ENCODE measurements at regions not wholly inside any gene's neighbourhood (a gene's known extent, or its start where the extent isn't known, plus 50 kb on each side); places are given as distances from the start of the nearest gene placed in this dataset.
"Not testable (repeated sequence)": the region's sequence is repeated elsewhere in the genome, so short reads cannot be mapped to it uniquely, and the experiment has no call there.

- Histone ChIP-seq H3K9me3 (no peaks in the 10 kb centered on the region), H3K27me3 (no peaks in the 10 kb centered on the region), H3K36me3 (ENCODE audit: low read depth, missing control alignments) (no peaks in the 10 kb centered on the region), H3K27ac (no peak overlapping the region), H3K4me3 (no peak overlapping the region), H3K4me1 (no peaks in the 10 kb centered on the region)
- intact Hi-C loops (cut with DNase I; ENCODE audit: low total_unique reads): no loop called here
- 93 to 95% methylated on average over 3 of the region's 3 CpGs for WGBS, 2 donors
- TF ChIP-seq CTCF (IDR thresholded peaks at IDR 0.05): no peak
- no peak for DNase-seq
These were observed 758.7 kb downstream of the CDH18 start for GRCh38 chr5:19229179-19229835.

- H3K4me3 ChIP-seq: no peak overlapping the region
- TF ChIP-seq POLR2A (IDR thresholded peaks at IDR 0.05) (no peak), CTCF (IDR thresholded peaks at IDR 0.05) (no peak)
- no peaks in the 10 kb centered on the region for H3K36me3 ChIP-seq (ENCODE audit: low read depth, missing control alignments)
- H3K27ac ChIP-seq: no peak overlapping the region
- no peak for DNase-seq
- no peaks in the 10 kb centered on the region for H3K9me3 ChIP-seq
- H3K27me3 ChIP-seq: no peaks in the 10 kb centered on the region
- intact Hi-C loops (cut with DNase I; ENCODE audit: low total_unique reads): no loop called here
- no peaks in the 10 kb centered on the region for H3K4me1 ChIP-seq
- WGBS, 2 donors: 83 to 97% methylated on average over 2 of the region's 2 CpGs
These were observed 754.4 kb downstream of the CDH18 start for GRCh38 chr5:19233573-19233972.

- Histone ChIP-seq H3K4me3 (no peak overlapping the region), H3K36me3 (ENCODE audit: low read depth, missing control alignments) (no peaks in the 10 kb centered on the region), H3K27me3 (no peaks in the 10 kb centered on the region), H3K9me3 (no peaks in the 10 kb centered on the region), H3K4me1 (no peaks in the 10 kb centered on the region), H3K27ac (no peak overlapping the region)
- TF ChIP-seq CTCF (IDR thresholded peaks at IDR 0.05): no peak
- no peak for TF ChIP-seq POLR2A (IDR thresholded peaks at IDR 0.05)
- intact Hi-C loops (cut with DNase I; ENCODE audit: low total_unique reads): no loop called here
- DNase-seq: no peak
- WGBS, 2 donors: 92 to 95% methylated on average over 5 of the region's 5 CpGs
These were observed 752.9 kb downstream of the CDH18 start for GRCh38 chr5:19235101-19235584.

GRCh38 chr5:19240170-19240569 lies 747.8 kb downstream of the CDH18 start:
- Histone ChIP-seq H3K9me3 (no peaks in the 10 kb centered on the region), H3K27ac (no peak overlapping the region), H3K27me3 (no peaks in the 10 kb centered on the region), H3K4me3 (no peak overlapping the region), H3K36me3 (ENCODE audit: low read depth, missing control alignments) (no peaks in the 10 kb centered on the region), H3K4me1 (no peaks in the 10 kb centered on the region)
- WGBS, 2 donors: 34 to 35% methylated on average over 1 of the region's 1 CpG
- no peak for DNase-seq
- intact Hi-C loops (cut with DNase I; ENCODE audit: low total_unique reads): no loop called here
- TF ChIP-seq POLR2A (IDR thresholded peaks at IDR 0.05) (no peak), CTCF (IDR thresholded peaks at IDR 0.05) (no peak)

GRCh38 chr5:19241690-19242089 lies 746.3 kb downstream of the CDH18 start:
- Histone ChIP-seq H3K9me3 (no peaks in the 10 kb centered on the region), H3K27ac (no peak overlapping the region), H3K4me3 (no peak overlapping the region), H3K4me1 (no peaks in the 10 kb centered on the region), H3K36me3 (ENCODE audit: low read depth, missing control alignments) (no peaks in the 10 kb centered on the region), H3K27me3 (no peaks in the 10 kb centered on the region)
- TF ChIP-seq CTCF (IDR thresholded peaks at IDR 0.05): no peak
- TF ChIP-seq POLR2A (IDR thresholded peaks at IDR 0.05): no peak
- WGBS, 2 donors: 86 to 98% methylated on average over 1 of the region's 1 CpG
- intact Hi-C loops (cut with DNase I; ENCODE audit: low total_unique reads): no loop called here
- DNase-seq: no peak

GRCh38 chr5:19246191-19246590 lies 741.8 kb downstream of the CDH18 start:
- H3K9me3 ChIP-seq; DNase-seq; H3K27me3 ChIP-seq; intact Hi-C loops (cut with DNase I; ENCODE audit: low total_unique reads); H3K4me3 ChIP-seq; H3K4me1 ChIP-seq; H3K27ac ChIP-seq; H3K36me3 ChIP-seq (ENCODE audit: low read depth, missing control alignments): not testable (repeated sequence)
- 95 to 98% methylated on average over 1 of the region's 1 CpG for WGBS, 2 donors
